DND-41 (cell line): ENCODE measurements at regions not wholly inside any gene's neighbourhood (a gene's known extent, or its start where the extent isn't known, plus 50 kb on each side); places are given as distances from the start of the nearest gene placed in this dataset.

Source experiments
- EZH2 ChIP-seq: IDR thresholded peaks from 3 replicates; pipeline ENCODE4 v1.6.1; 2012; ENCODE audit warnings: borderline replicate concordance, low read depth, mild to moderate bottlenecking, moderate library complexity, low read length, inconsistent platforms; ENCODE audit not compliant: severe bottlenecking
- TF ChIP-seq, protein P1 (sequence below): IDR thresholded peaks from 2 replicates; pipeline ENCODE4 v1.5.1; 2012; ENCODE audit warnings: borderline replicate concordance, low read length, moderate library complexity, mild to moderate bottlenecking; ENCODE audit not compliant: poor library complexity, severe bottlenecking; ENCODE audit errors: extremely low read depth

DNA sequence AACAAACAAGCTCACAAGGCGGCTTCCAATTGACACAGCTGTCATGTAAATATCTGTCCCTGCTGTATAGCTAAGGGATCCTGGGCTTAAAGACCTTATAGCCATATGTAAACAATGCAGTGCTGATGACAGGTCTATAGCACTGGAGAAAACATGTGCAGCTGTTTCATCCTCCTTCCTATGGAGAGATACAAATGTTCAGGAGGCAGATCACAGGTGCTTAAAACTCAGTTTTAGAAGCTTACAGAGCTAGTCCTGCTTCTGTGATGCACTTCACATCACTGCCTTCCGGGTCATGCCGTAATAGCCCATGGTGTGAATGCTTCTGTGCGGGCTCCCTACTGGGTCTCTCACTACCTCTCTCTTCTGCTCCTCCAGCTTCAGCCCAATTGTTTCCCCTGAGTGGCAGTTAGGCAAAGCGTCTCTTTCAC lies 262.4 kb upstream of the CHST9 start:
- TF ChIP-seq EZH2 = no peak
- TF ChIP-seq, protein P1, sequence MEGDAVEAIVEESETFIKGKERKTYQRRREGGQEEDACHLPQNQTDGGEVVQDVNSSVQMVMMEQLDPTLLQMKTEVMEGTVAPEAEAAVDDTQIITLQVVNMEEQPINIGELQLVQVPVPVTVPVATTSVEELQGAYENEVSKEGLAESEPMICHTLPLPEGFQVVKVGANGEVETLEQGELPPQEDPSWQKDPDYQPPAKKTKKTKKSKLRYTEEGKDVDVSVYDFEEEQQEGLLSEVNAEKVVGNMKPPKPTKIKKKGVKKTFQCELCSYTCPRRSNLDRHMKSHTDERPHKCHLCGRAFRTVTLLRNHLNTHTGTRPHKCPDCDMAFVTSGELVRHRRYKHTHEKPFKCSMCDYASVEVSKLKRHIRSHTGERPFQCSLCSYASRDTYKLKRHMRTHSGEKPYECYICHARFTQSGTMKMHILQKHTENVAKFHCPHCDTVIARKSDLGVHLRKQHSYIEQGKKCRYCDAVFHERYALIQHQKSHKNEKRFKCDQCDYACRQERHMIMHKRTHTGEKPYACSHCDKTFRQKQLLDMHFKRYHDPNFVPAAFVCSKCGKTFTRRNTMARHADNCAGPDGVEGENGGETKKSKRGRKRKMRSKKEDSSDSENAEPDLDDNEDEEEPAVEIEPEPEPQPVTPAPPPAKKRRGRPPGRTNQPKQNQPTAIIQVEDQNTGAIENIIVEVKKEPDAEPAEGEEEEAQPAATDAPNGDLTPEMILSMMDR = no peak
